ENCODE measurements at regions not wholly inside any gene's neighbourhood (a gene's known extent, or its start where the extent isn't known, plus 50 kb on each side); places are given as distances from the start of the nearest gene placed in this dataset.

GRCh38 chr17:63258785-63259184 lies 187.3 kb downstream of the CYB561 start:
- TF ChIP-seq ELF4 (IDR thresholded peaks at IDR 0.05) (no peak), SP1 (IDR thresholded peaks at IDR 0.05) (no peak), FOXM1 (IDR thresholded peaks at IDR 0.05; ENCODE audit: borderline replicate concordance) (no peak), SUZ12 (IDR thresholded peaks at IDR 0.05) (no peak), HDGF (IDR thresholded peaks at IDR 0.05; ENCODE audit: borderline replicate concordance) (no peak)
- TF ChIP-seq, protein P1, sequence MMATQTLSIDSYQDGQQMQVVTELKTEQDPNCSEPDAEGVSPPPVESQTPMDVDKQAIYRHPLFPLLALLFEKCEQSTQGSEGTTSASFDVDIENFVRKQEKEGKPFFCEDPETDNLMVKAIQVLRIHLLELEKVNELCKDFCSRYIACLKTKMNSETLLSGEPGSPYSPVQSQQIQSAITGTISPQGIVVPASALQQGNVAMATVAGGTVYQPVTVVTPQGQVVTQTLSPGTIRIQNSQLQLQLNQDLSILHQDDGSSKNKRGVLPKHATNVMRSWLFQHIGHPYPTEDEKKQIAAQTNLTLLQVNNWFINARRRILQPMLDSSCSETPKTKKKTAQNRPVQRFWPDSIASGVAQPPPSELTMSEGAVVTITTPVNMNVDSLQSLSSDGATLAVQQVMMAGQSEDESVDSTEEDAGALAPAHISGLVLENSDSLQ (IDR thresholded peaks at IDR 0.05), result no peak

All from HEK293T (cell line).